Body of pancreas (tissue), 4 donors: ENCODE measurements at regions not wholly inside any gene's neighbourhood (a gene's known extent, or its start where the extent isn't known, plus 50 kb on each side); places are given as distances from the start of the nearest gene placed in this dataset.

Source experiments
- POLR2A ChIP-seq, 3 donors: fragments of 450-650 bp; IDR thresholded peaks; one replicate each; pipeline ENCODE4 v1.6.1; 2016; ENCODE audit warnings: antibody characterized with exemption in 3 of 3, mild to moderate bottlenecking in 2 of 3
- TF ChIP-seq, protein P1 (sequence below), 7 experiments: fragments of 450-650 bp in 4 of 7; fragments of 200-600 bp in 3 of 7; sonication (generic) in 3 of 7; IDR thresholded peaks; one replicate each; pipeline ENCODE4 v1.5.1; 2016 to 2019; ENCODE audit warnings: antibody characterized with exemption in 7 of 7

DNA sequence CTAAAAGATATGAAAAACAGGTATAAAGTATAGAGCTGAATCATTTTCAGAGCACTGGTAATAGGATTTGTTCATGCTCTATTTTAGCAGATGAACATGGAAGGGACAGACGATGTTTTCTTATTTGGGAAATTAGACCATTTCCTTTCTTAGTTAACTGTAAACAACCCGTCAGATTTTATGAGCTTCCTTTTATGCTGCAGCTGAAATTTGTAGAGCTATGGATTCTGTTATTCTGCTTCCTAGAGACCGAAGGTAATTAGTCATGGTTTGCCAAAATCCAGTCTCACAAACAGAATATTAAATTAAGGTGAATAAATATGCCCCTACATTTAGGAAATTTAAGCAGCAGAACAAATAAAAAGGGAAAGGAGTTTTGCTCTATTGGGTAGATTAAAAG, 180.2 kb upstream of the SYT1 start:
- TF ChIP-seq, protein P1, sequence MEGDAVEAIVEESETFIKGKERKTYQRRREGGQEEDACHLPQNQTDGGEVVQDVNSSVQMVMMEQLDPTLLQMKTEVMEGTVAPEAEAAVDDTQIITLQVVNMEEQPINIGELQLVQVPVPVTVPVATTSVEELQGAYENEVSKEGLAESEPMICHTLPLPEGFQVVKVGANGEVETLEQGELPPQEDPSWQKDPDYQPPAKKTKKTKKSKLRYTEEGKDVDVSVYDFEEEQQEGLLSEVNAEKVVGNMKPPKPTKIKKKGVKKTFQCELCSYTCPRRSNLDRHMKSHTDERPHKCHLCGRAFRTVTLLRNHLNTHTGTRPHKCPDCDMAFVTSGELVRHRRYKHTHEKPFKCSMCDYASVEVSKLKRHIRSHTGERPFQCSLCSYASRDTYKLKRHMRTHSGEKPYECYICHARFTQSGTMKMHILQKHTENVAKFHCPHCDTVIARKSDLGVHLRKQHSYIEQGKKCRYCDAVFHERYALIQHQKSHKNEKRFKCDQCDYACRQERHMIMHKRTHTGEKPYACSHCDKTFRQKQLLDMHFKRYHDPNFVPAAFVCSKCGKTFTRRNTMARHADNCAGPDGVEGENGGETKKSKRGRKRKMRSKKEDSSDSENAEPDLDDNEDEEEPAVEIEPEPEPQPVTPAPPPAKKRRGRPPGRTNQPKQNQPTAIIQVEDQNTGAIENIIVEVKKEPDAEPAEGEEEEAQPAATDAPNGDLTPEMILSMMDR (IDR thresholded peaks at IDR 0.05): no peak
- TF ChIP-seq POLR2A (IDR thresholded peaks at IDR 0.05): no peak
